CD14-positive monocyte (primary cell): ENCODE measurements at regions not wholly inside any gene's neighbourhood (a gene's known extent, or its start where the extent isn't known, plus 50 kb on each side); places are given as distances from the start of the nearest gene placed in this dataset.

ENCODE experiments used
- DNase-seq, 3 donors: peaks; one replicate each; pipeline ENCODE4 v3.0.0-alpha.2; 2011 to 2022
- H2AFZ ChIP-seq: 2 replicates; pipeline ENCODE4 v1.6.0; 2012; ENCODE audit warnings: mild to moderate bottlenecking, low read depth, low read length, inconsistent platforms; ENCODE audit not compliant: insufficient read depth, poor library complexity, severe bottlenecking
- H3K27ac ChIP-seq, 2 donors: 1 replicate in 1 of 2; 2 replicates in 1 of 2; pipeline ENCODE4 v1.5.1; 2012 to 2013; ENCODE audit warnings: low read length in 2 of 2, control low read depth in 1 of 2, inconsistent platforms in 1 of 2, low read depth in 1 of 2, mild to moderate bottlenecking in 1 of 2
- H3K27me3 ChIP-seq, 2 donors: one replicate each; pipeline versions ENCODE4 v1.6.0 to v1.6.1; 2011 to 2013; ENCODE audit warnings: low read length in 2 of 2; ENCODE audit not compliant: control insufficient read depth in 2 of 2, insufficient read depth in 2 of 2
- H3K36me3 ChIP-seq, 2 donors: replicated peaks in 1 of 2; 1 replicate in 1 of 2; 2 replicates in 1 of 2; pipeline versions ENCODE4 v1.5.1 to v1.6.1; 2012 to 2013; ENCODE audit warnings: low read length in 2 of 2, control low read depth in 1 of 2, inconsistent platforms in 1 of 2, mild to moderate bottlenecking in 1 of 2; ENCODE audit not compliant: insufficient read depth in 2 of 2, control insufficient read depth in 1 of 2
- H3K4me1 ChIP-seq, 2 donors: 1 replicate in 1 of 2; 2 replicates in 1 of 2; pipeline versions ENCODE4 v1.5.1 to v1.6.1; 2012 to 2013; ENCODE audit warnings: low read length in 2 of 2, control low read depth in 1 of 2, inconsistent platforms in 1 of 2, mild to moderate bottlenecking in 1 of 2, moderate library complexity in 1 of 2; ENCODE audit not compliant: insufficient read depth in 2 of 2, control insufficient read depth in 1 of 2
- H3K4me2 ChIP-seq: replicated peaks from 2 replicates; pipeline ENCODE3; 2012; ENCODE audit warnings: low read length, moderate library complexity, mild to moderate bottlenecking; ENCODE audit not compliant: poor library complexity, severe bottlenecking; ENCODE audit errors: extremely low read depth
- H3K4me3 ChIP-seq, 3 experiments: fragments of 200-600 bp in 1 of 3; sonication (generic) in 1 of 3; replicated peaks in 1 of 3; 1 replicate in 2 of 3; 2 replicates in 1 of 3; pipeline ENCODE4 v1.5.1; 2011 to 2013; ENCODE audit warnings: low read length in 3 of 3, mild to moderate bottlenecking in 3 of 3, control low read depth in 2 of 3, low read depth in 2 of 3, inconsistent platforms in 1 of 3, moderate library complexity in 1 of 3
- H3K79me2 ChIP-seq: 2 replicates; pipeline ENCODE4 v1.6.0; 2012; ENCODE audit warnings: mild to moderate bottlenecking, control low read depth, inconsistent platforms, low read length, moderate library complexity; ENCODE audit not compliant: insufficient read depth
- H3K9ac ChIP-seq: 2 replicates; pipeline ENCODE4 v1.6.0; 2017; ENCODE audit warnings: low read length, mild to moderate bottlenecking; ENCODE audit not compliant: insufficient read depth, poor library complexity, severe bottlenecking
- H3K9me3 ChIP-seq, 2 donors: replicated peaks in 1 of 2; 1 replicate in 1 of 2; 2 replicates in 1 of 2; pipeline versions ENCODE4 v1.5.1 to v1.6.1; 2012 to 2013; ENCODE audit warnings: low read length in 2 of 2, control low read depth in 1 of 2; ENCODE audit not compliant: control insufficient read depth in 1 of 2, insufficient read depth in 1 of 2
- H4K20me1 ChIP-seq: 2 replicates; pipeline ENCODE4 v1.6.0; 2012; ENCODE audit warnings: mild to moderate bottlenecking, low read length, control low read depth, moderate library complexity; ENCODE audit not compliant: insufficient read depth
- H3K27ac Mint-ChIP-seq, 7 donors: one replicate each; pipeline ENCODE4 v1.8.0; 2020; ENCODE audit warnings: mild to moderate bottlenecking in 7 of 7, mixed read lengths in 7 of 7, moderate library complexity in 6 of 7, inconsistent platforms in 2 of 7
- H3K27me3 Mint-ChIP-seq, 3 donors: one replicate each; pipeline ENCODE4 v1.8.0; 2021 to 2022; ENCODE audit warnings: low read depth in 3 of 3, mild to moderate bottlenecking in 3 of 3, mixed read lengths in 3 of 3, moderate library complexity in 3 of 3, inconsistent platforms in 1 of 3
- H3K36me3 Mint-ChIP-seq, 2 donors: one replicate each; pipeline ENCODE4 v1.8.0; 2020; ENCODE audit warnings: mixed read lengths in 2 of 2, inconsistent platforms in 1 of 2, mild to moderate bottlenecking in 1 of 2
- H3K4me1 Mint-ChIP-seq: one replicate; pipeline ENCODE4 v1.8.0; 2020; ENCODE audit warnings: mild to moderate bottlenecking, mixed read lengths
- H3K4me3 Mint-ChIP-seq, 2 donors: one replicate each; pipeline ENCODE4 v1.8.0; 2020; ENCODE audit warnings: mild to moderate bottlenecking in 2 of 2, mixed read lengths in 2 of 2, moderate library complexity in 1 of 2
- H3K9me3 Mint-ChIP-seq, 7 donors: one replicate each; pipeline ENCODE4 v1.8.0; 2020 to 2022; ENCODE audit warnings: mixed read lengths in 7 of 7, mild to moderate bottlenecking in 6 of 7, moderate library complexity in 6 of 7, inconsistent platforms in 2 of 7
- WGBS: methylation state at CpG from one replicate; pipeline ENCODE4 v1.1.5; 2013; ENCODE audit warnings: missing lambda C conversion rate; ENCODE audit not compliant: insufficient coverage; 5-methylcytosine and 5-hydroxymethylcytosine counted together
- intact Hi-C, 2 donors: fragments of 100-400 bp; cut with micrococcal nuclease; formaldehyde crosslinking; loops; one replicate each; pipeline versions ENCODE4 v1.15.0 to v1.15.1; 2023
- TF ChIP-seq, protein P1 (sequence below): fragments of 200-600 bp; IDR thresholded peaks from one replicate; pipeline ENCODE4 v1.8.0; 2022; ENCODE audit warnings: antibody characterized with exemption, mild to moderate bottlenecking

DNA sequence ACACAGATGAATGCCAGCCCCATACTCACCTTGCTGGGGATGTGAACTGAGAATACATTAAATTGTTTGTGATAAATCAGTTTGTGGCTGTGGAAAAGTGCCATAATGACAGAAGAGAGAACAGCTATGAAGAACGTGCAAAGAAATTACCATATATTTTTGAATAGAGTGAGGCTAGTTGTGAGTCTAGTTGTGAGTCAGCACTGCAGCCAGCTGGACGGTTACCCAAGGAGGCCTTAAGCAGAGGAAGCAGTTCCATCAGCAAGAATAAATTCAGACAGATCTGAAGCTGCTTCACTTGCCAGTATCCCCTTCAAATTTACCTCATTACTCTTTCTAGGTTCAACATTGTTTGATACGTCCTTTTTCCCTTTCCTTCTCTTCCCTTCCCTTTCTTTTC lies 446.0 kb downstream of the MTRR start:
- TF ChIP-seq, protein P1, sequence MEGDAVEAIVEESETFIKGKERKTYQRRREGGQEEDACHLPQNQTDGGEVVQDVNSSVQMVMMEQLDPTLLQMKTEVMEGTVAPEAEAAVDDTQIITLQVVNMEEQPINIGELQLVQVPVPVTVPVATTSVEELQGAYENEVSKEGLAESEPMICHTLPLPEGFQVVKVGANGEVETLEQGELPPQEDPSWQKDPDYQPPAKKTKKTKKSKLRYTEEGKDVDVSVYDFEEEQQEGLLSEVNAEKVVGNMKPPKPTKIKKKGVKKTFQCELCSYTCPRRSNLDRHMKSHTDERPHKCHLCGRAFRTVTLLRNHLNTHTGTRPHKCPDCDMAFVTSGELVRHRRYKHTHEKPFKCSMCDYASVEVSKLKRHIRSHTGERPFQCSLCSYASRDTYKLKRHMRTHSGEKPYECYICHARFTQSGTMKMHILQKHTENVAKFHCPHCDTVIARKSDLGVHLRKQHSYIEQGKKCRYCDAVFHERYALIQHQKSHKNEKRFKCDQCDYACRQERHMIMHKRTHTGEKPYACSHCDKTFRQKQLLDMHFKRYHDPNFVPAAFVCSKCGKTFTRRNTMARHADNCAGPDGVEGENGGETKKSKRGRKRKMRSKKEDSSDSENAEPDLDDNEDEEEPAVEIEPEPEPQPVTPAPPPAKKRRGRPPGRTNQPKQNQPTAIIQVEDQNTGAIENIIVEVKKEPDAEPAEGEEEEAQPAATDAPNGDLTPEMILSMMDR = no peak
- Histone ChIP-seq H3K9me3 (no peaks in the 10 kb centered on the region), H2AFZ (no peak overlapping the region), H3K36me3 (no peaks in the 10 kb centered on the region), H3K27ac (no peak overlapping the region), H3K79me2 (no peaks in the 10 kb centered on the region), H4K20me1 (no peaks in the 10 kb centered on the region), H3K4me3 (no peak overlapping the region), H3K4me1 (no peaks in the 10 kb centered on the region), H3K9ac (no peak overlapping the region), H3K4me2 (no peak overlapping the region), H3K27me3 (no peaks in the 10 kb centered on the region)
- WGBS = no CpG with 5 or more reads among the region's 3 CpGs
- Mint-ChIP-seq H3K36me3 (no peaks in the 10 kb centered on the region), H3K27me3 (no peaks in the 10 kb centered on the region), H3K27ac (no peak overlapping the region), H3K4me1 (no peaks in the 10 kb centered on the region), H3K4me3 (no peak overlapping the region), H3K9me3 (peaks cover 0 to 11% (median 4%) of the 10 kb centered on the region in 7 donors)
- DNase-seq = no peak
- intact Hi-C loops = no loop called here

GRCh38 chr5:8316608-8317280 lies 447.8 kb downstream of the MTRR start:
- Histone ChIP-seq H4K20me1 (no peaks in the 10 kb centered on the region), H3K9ac (no peak overlapping the region), H3K4me1 (no peaks in the 10 kb centered on the region), H2AFZ (no peak overlapping the region), H3K4me3 (no peak overlapping the region), H3K79me2 (no peaks in the 10 kb centered on the region), H3K4me2 (no peak overlapping the region), H3K27ac (no peak overlapping the region), H3K36me3 (no peaks in the 10 kb centered on the region), H3K9me3 (no peaks in the 10 kb centered on the region), H3K27me3 (no peaks in the 10 kb centered on the region)
- Mint-ChIP-seq H3K27me3 (no peaks in the 10 kb centered on the region), H3K27ac (no peak overlapping the region), H3K9me3 (peaks cover 0 to 8% (median 4%) of the 10 kb centered on the region in 7 donors), H3K4me1 (no peaks in the 10 kb centered on the region), H3K4me3 (no peak overlapping the region), H3K36me3 (no peaks in the 10 kb centered on the region)
- TF ChIP-seq, protein P1 = no peak
- intact Hi-C loops = no loop called here
- WGBS = no CpG with 5 or more reads among the region's 6 CpGs
- no peak for DNase-seq
